ENCODE measurements at regions not wholly inside any gene's neighbourhood (a gene's known extent, or its start where the extent isn't known, plus 50 kb on each side); places are given as distances from the start of the nearest gene placed in this dataset.

GRCh38 chr7:32314761-32315160, 175.4 kb downstream of the LSM5 start:
- no peak for TF ChIP-seq EZH2 (IDR thresholded peaks at IDR 0.05; ENCODE audit: insufficient read depth, poor library complexity, severe bottlenecking)
- no peak for TF ChIP-seq EZH2phosphoT487 (IDR thresholded peaks at IDR 0.05; ENCODE audit: insufficient read depth, low read depth)
